ENCODE measurements at regions not wholly inside any gene's neighbourhood (a gene's known extent, or its start where the extent isn't known, plus 50 kb on each side); places are given as distances from the start of the nearest gene placed in this dataset.

DNA sequence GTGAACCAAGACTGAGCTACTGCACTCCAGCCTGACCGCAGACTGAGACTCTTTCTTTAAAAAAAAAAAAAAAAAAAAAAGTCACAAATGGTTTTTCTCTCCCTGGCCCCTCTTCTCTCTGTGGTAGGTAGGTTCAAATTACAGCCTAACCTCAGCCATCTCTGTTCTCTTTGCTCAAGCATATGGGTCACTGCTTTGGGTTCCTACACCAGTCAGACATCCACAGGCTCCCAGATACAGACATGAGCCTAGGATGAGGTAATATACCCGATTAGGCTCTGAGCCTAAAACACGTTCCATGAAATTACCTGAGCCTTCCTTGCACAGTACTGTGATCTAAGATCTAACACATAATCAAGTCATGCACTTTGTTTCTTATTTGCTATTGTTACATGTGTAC is 90.5 kb upstream of the JAK1 start:
- intact Hi-C loops (cut with DNase I; ENCODE audit: low total_unique reads) (no loop called here), in situ Hi-C loops (cut with MboI; ENCODE audit: low pct_ligation_motif_present in 1 of 4, low pct_unique_long_range_greater_than_20kb in 1 of 4, low sequenced_read_pairs in 3 of 4) (loop anchor here in 3 of 4 donors (25.0 kb wide), 4 partner anchors 155 to 1280 kb away; partner anchors contain the start of genes LEPR (in 1 of the 3) and LEPROT (in 1 of the 3))
- no peaks in the 10 kb centered on the region for H3K9me3 ChIP-seq
- no peaks in the 10 kb centered on the region for H3K27me3 ChIP-seq
- TF ChIP-seq, protein P1, sequence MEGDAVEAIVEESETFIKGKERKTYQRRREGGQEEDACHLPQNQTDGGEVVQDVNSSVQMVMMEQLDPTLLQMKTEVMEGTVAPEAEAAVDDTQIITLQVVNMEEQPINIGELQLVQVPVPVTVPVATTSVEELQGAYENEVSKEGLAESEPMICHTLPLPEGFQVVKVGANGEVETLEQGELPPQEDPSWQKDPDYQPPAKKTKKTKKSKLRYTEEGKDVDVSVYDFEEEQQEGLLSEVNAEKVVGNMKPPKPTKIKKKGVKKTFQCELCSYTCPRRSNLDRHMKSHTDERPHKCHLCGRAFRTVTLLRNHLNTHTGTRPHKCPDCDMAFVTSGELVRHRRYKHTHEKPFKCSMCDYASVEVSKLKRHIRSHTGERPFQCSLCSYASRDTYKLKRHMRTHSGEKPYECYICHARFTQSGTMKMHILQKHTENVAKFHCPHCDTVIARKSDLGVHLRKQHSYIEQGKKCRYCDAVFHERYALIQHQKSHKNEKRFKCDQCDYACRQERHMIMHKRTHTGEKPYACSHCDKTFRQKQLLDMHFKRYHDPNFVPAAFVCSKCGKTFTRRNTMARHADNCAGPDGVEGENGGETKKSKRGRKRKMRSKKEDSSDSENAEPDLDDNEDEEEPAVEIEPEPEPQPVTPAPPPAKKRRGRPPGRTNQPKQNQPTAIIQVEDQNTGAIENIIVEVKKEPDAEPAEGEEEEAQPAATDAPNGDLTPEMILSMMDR (IDR thresholded peaks at IDR 0.05) = no peak
- TF ChIP-seq EP300 (IDR thresholded peaks at IDR 0.05; ENCODE audit: low read depth) (no peak), POLR2AphosphoS5 (IDR thresholded peaks at IDR 0.05) (no peak), POLR2A (IDR thresholded peaks at IDR 0.05) (no peak)
- H3K4me3 ChIP-seq = no peak overlapping the region
- DNase-seq = no peak
- H3K4me1 ChIP-seq = peaks cover 0 to 29% (median 3%) of the 10 kb centered on the region in 4 donors
- WGBS, 2 donors (ENCODE audit: low coverage in 1 of 2) = 71 to 85% methylated on average over 3 of the region's 3 CpGs
- H3K36me3 ChIP-seq = peaks cover 0 to 13% (median 0%) of the 10 kb centered on the region in 4 donors
- no peak overlapping the region for H3K27ac ChIP-seq

DNA sequence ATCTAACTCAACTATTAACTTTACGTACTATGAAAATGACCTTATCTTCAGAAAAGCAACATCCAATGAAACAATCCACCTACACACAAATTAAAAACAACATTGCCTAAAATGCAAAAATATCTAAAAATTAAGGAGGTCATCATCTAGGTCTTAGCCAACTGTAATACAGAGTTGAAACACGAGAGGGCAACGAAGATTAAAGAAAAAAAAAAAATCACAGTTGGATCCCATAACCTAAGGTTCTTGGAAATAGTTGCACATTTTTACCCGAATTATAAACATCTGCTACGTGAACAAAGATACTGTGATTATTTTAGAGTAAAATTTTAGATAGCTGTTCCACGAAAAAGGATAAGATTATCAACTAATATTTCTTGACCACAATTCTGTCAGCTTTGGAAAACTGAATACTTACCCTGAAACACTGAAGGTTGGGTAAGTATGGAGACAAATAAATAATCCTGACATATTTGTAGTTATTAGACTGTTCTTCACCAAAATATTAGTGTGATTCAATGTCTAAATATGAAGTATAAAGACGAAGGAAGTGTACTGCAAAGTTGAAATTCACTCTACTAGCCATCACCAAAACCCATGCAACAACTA is 88.0 kb upstream of the AK4 start:
- no peak for DNase-seq
- Histone ChIP-seq H3K27me3 (no peaks in the 10 kb centered on the region), H3K4me1 (peaks cover 6 to 60% (median 18%) of the 10 kb centered on the region in 4 donors), H3K36me3 (peaks cover 0 to 13% (median 0%) of the 10 kb centered on the region in 4 donors), H3K27ac (peak overlapping the region in 1 of 4 donors; percentile 22), H3K9me3 (no peaks in the 10 kb centered on the region), H3K4me3 (no peak overlapping the region)
- intact Hi-C loops (cut with DNase I; ENCODE audit: low total_unique reads) = loop anchor here (10.0 kb wide), 1 partner anchor 155 kb away; no protein-coding TSS in a partner anchor
- WGBS, 2 donors (ENCODE audit: low coverage in 1 of 2) = 25 to 29% methylated on average over 7 of the region's 7 CpGs
- TF ChIP-seq, protein P1 (IDR thresholded peaks at IDR 0.05) = peak; percentile 59 to 76 (median 70)
- no peak for TF ChIP-seq POLR2AphosphoS5 (IDR thresholded peaks at IDR 0.05)
- in situ Hi-C loops (cut with MboI; ENCODE audit: low pct_ligation_motif_present in 1 of 4, low pct_unique_long_range_greater_than_20kb in 1 of 4, low sequenced_read_pairs in 3 of 4) = loop anchor here (10.0 to 25.0 kb wide), 5 partner anchors 152 to 1277 kb away; partner anchors contain the start of genes LEPR (in 1 of the 4) and LEPROT (in 1 of the 4)

DNA sequence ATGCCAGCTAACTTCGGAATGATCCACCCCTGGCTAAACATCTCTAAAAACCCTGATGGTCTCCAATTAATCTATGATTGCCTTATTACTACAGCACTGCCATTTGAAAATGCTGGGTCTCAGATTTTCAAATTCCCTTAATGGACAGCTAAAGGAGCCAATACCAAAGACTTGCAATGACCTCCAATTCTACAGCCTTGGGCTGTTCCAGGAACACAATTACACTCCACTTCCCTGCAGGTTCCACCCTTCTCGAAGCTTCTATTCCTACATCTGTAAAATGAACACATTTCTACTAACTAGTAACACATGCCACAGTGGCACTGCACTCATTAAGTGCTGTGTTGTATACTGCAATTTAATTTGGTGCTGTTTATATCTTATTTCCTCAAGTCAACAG is 85.7 kb upstream of the AK4 start:
- whole genome bisulfite sequencing, 2 donors (ENCODE audit: low coverage in 1 of 2) = 60% methylated on average over 2 of the region's 2 CpGs; no CpG with 5 or more reads in 1 of the 2 donors
- intact Hi-C loops (cut with DNase I; ENCODE audit: low total_unique reads) = loop anchor here (10.0 kb wide), 1 partner anchor 152 kb away; no protein-coding TSS in a partner anchor
- Histone ChIP-seq H3K4me3 (no peak overlapping the region), H3K9me3 (no peaks in the 10 kb centered on the region), H3K36me3 (peaks cover 0 to 9% (median 0%) of the 10 kb centered on the region in 4 donors), H3K27ac (peak overlapping the region in 1 of 4 donors; percentile 10), H3K27me3 (no peaks in the 10 kb centered on the region), H3K4me1 (peaks cover 14 to 66% (median 24%) of the 10 kb centered on the region in 4 donors)
- in situ Hi-C loops (cut with MboI; ENCODE audit: low pct_ligation_motif_present in 1 of 4, low pct_unique_long_range_greater_than_20kb in 1 of 4, low sequenced_read_pairs in 3 of 4) = loop anchor here (10.0 to 25.0 kb wide), 5 partner anchors 150 to 1275 kb away; partner anchors contain the start of genes LEPR (in 1 of the 4) and LEPROT (in 1 of the 4)
- DNase-seq = no peak
- TF ChIP-seq POLR2AphosphoS5 (IDR thresholded peaks at IDR 0.05) (no peak), EP300 (IDR thresholded peaks at IDR 0.05; ENCODE audit: low read depth) (no peak), POLR2A (IDR thresholded peaks at IDR 0.05) (no peak)
- TF ChIP-seq, protein P1 (IDR thresholded peaks at IDR 0.05) = no peak

DNA sequence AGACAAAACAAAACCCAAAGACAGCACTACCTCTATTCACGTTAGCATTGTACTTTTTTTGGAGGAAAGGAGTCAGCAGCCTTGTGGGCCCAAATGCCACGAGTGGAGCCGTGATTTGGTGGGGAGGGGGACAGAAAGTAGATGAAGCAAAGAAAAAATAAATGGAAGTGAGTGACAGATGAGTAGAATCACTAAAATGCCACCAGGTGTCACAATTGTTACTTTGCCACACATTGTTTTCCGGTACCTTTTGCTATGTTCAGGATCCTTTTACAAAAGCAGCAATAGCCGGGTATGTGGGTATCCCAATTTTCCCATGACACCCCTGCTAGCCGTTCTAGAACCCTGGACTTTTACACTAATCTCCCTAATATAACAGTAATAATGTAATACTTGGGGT is 85.0 kb upstream of the AK4 start:
- Histone ChIP-seq H3K4me1 (peaks cover 14 to 66% (median 24%) of the 10 kb centered on the region in 4 donors), H3K27ac (peak overlapping the region in 1 of 4 donors; percentile 11), H3K36me3 (peaks cover 0 to 2% (median 0%) of the 10 kb centered on the region in 4 donors), H3K9me3 (no peaks in the 10 kb centered on the region), H3K4me3 (no peak overlapping the region), H3K27me3 (no peaks in the 10 kb centered on the region)
- in situ Hi-C loops (cut with MboI; ENCODE audit: low pct_ligation_motif_present in 1 of 4, low pct_unique_long_range_greater_than_20kb in 1 of 4, low sequenced_read_pairs in 3 of 4) = loop anchor here (10.0 to 25.0 kb wide), 5 partner anchors 149 to 1274 kb away; partner anchors contain the start of genes LEPR (in 1 of the 4) and LEPROT (in 1 of the 4)
- 62 to 65% methylated on average over 6 of the region's 6 CpGs for WGBS, 2 donors (ENCODE audit: low coverage in 1 of 2)
- no peak for TF ChIP-seq EP300 (IDR thresholded peaks at IDR 0.05; ENCODE audit: low read depth)
- TF ChIP-seq POLR2AphosphoS5 (IDR thresholded peaks at IDR 0.05) = no peak
- TF ChIP-seq, protein P1 (IDR thresholded peaks at IDR 0.05) = peak in 1 of 5 experiments; percentile 11
- intact Hi-C loops (cut with DNase I; ENCODE audit: low total_unique reads) = loop anchor here (10.0 kb wide), 1 partner anchor 152 kb away; no protein-coding TSS in a partner anchor
- DNase-seq = no peak
